Occipital lobe (tissue), 1 donor: ENCODE measurements at regions not wholly inside any gene's neighbourhood (a gene's known extent, or its start where the extent isn't known, plus 50 kb on each side); places are given as distances from the start of the nearest gene placed in this dataset.
"Not testable (repeated sequence)": the region's sequence is repeated elsewhere in the genome, so short reads cannot be mapped to it uniquely, and the experiment has no call there.

Experiments used
- DNase-seq: peaks from one replicate; lab custom pipeline; 2025; lab: John Stamatoyannopoulos, UW

- DNase-seq, result not testable (repeated sequence)
These were observed 123.6 kb upstream of the RHOU start for GRCh38 chr1:228611707-228612106.

DNA sequence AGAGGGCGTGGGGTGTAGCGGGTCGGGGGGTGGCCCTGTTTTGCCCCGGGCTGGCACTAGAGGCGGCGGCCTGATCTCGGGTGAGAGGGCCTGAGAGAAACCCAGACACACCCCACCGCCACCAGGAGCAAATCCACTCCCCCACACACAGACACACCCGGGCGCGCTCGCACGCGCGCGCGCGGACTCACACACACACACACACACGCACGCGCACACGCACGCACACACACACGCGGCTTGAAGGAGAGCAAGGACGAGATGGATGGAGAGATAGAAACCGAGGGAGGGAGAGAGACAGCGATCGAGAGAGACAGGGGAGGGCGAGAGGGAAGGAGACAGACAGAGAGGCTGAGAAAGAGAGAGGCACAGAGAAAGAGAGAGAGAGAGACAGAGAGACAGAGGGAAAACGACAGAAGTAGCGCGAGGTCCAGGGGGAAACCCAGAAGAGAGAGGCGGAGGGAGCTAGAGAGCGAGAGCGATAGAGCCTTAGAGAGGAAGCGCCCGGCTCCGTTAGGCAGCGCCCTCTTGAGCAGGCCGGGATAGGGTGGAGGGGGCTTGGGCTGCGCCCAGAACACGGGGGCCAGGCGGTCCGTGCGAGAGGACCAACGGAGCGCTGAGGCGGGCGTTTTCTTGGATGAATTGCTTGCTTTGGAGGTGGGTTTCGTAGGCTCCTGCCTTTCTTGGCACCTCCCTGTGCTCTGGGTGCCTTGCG, 113.1 kb upstream of the RHOU start:
- DNase-seq, result not testable (repeated sequence)

DNA sequence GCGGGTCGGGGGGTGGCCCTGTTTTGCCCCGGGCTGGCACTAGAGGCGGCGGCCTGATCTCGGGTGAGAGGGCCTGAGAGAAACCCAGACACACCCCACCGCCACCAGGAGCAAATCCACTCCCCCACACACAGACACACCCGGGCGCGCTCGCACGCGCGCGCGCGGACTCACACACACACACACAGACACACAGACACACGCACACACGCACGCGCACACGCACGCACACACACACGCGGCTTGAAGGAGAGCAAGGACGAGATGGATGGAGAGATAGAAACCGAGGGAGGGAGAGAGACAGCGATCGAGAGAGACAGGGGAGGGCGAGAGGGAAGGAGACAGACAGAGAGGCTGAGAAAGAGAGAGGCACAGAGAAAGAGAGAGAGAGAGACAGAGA, 108.8 kb upstream of the RHOU start:
- DNase-seq, result not testable (repeated sequence)

GRCh38 chr1:228632858-228633257, 102.4 kb upstream of the RHOU start:
- not testable (repeated sequence) for DNase-seq

DNA sequence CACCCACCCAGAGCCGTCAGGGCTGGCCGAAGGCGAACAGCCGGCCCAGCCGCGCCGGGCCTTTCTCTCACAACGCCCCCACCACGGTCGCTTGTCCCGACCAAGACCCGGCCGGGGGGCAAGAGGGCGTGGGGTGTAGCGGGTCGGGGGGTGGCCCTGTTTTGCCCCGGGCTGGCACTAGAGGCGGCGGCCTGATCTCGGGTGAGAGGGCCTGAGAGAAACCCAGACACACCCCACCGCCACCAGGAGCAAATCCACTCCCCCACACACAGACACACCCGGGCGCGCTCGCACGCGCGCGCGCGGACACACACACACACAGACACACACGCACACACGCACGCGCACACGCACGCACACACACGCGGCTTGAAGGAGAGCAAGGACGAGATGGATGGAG, 100.0 kb upstream of the RHOU start:
- DNase-seq, result not testable (repeated sequence)

- DNase-seq, result not testable (repeated sequence)
These were observed 97.8 kb upstream of the RHOU start for GRCh38 chr1:228637529-228637928.

DNA sequence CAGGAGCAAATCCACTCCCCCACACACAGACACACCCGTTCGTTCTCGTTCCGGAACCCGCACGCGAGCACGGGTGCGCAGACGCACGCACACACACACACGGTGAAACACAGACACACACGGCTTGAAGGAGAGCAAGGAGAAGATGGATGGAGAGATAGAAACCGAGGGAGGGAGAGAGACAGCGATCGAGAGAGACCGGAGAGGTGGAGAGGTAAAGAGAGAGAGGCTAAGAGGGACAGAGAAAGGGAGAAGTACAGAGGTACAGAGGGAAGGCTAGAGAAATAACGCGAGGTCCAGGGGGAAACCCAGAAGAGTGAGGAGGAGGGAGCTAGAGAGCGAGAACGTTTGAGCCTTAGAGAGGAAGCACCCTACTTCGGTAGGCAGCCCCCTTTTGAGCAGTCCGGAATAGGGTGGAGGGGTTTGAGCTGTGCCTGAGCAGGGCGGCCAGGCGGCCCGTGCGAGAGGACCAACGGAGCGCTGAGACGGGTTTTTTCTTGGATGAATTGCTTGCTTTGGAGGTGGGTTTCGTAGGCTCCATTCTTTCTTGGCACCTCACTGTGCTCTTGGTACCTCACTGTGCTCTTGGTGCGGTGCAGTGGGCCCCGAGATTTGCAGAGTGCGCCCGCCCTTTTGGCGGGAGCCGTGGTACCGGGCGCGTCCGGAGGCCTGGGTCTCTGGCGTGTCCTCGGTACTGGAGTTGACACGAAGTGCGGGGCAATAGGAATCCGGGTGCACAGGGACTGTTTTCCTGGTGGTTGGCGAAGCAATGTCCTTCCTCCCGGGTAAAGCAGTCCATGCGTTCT, 88.4 kb upstream of the RHOU start:
- no peak for DNase-seq

DNA sequence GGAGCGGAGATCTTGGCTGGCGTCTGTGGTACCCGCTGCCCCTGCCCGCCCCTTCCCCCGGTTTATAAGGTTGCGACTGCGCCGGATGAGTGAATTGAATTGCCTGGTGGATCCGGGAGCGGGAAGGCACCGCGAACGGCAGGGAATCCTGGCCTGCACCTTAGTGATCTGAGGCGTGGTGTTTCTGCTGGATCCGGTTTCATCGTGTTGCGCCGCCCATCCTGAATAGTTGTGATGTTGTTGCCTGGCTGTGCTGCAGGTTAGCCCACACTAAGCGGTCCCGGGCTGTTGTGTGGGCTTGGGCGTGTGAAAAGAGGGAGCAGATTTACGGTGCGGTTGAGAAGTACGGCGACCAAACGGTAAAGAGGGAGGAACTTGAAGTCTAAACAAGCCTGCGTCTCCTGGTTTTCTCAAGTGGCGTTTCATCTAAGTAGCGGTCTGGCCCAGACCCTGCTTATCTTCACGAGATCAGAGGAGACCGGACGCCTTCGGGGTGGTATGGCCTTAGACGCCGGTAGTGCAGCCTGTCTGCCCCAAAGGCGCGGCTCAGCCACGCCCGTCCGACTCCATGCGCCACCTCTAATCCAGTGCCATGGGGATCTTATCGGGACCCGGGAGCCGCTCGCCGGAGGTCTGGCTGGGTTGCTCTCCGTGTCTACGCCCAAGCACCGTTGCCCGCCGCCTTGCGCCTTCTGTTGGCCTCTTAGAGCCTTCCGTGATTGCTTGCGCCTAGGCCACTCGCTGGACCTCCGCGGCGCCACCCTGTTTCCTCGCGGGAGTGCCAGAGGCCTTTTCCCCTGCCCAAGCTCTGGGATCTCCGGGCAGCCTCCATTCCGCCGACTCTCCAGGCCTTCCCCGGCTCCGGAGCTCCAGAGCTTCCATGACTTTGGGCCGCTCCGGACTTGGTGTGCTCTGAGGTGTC, 87.5 kb upstream of the RHOU start:
- DNase-seq, result no peak

DNA sequence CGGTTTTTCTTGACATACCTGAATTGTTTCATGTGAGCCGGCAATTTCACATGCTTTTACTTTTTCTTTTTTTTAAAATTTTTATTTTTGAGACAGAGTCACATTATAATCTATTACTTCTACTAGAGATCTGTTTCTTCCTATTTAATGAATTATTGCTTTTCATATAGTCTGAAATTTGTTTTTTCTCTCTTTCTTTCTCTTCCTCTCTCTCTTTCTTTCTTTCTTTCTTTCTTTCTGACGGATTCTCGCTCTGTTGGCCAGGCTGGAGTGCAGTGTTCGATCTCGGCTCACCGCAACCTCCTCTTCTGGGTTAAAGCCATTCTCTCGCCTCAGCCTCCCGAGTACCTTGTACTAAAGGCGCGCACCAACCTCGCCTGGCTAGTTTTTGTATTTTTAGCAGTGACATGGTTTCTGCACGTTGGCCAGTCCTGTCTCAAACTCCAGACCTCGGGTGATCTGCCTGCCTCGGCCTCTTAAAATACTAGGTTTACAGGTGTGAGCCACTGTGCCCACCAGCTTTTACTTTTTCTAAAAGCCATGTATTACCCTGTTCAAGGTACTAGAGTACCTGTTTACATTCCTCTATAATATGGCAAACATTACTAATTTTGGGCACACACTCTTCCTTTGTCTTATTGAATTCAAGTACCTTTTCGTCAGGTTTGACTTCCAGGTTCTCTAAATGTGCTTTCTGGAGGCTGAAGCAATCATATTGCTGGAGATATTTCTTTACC, 86.5 kb upstream of the RHOU start:
- no peak for DNase-seq

DNA sequence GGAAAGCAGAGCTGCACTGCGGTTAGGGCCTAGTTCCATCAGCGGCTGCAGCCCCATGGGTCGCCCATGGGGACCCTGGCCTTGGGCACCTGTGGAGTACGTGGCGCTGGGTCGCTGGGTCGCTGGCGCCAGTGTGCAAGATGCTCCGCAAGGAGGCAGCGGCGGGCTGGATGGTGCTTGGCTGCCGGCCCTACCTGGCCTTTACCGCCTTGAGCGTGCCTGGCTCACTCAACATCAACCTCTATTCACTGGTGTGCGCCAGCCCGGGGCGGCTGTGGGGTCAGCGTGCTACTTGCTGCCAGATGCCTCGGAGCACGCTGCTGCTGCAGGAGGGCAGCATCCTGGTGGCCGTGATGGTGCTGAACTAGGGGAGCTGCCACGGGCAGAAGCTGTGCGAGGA, 85.1 kb upstream of the RHOU start:
- DNase-seq, result no peak

DNA sequence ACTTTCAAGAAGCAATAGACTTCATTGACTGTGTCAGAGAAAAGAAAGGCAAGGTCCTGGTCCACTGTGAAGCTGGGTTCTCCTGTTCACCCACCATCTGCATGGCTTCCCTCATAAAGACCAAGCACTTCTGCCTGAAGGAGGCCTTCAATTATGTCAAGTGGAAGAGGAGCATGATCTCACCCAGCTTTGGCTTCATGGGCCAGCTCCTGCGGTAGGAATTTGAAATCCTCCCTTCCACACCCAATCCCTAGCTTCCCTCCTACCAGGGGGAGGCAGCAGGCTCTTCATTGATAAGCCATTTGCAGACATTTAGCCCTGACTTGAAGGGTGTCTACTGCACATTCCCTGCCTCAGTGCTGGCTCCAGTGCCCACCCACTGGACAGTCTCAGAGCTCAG, 84.3 kb upstream of the RHOU start:
- DNase-seq, result no peak

DNA sequence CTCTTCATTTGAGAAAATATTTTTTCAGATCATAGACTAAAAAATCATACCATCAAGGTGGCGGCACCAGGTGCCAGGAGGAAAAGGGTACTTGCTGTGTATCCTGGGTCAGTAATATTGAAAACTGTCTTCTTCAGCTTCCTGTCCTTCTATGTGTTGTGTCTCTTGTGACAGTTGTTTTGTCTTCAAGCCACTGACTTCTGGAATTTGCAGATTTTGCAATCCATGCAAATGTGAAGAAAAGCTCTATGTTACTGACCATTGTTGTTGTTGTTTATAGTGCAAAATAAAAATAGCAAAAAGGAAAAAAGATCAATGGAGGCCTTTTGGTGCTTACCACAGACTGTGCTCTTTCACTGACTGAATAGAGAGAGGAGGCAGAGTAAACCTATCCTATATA, 83.2 kb upstream of the RHOU start:
- no peak for DNase-seq

GRCh38 chr1:228653057-228653456, 82.2 kb upstream of the RHOU start:
- DNase-seq, result not testable (repeated sequence)

DNA sequence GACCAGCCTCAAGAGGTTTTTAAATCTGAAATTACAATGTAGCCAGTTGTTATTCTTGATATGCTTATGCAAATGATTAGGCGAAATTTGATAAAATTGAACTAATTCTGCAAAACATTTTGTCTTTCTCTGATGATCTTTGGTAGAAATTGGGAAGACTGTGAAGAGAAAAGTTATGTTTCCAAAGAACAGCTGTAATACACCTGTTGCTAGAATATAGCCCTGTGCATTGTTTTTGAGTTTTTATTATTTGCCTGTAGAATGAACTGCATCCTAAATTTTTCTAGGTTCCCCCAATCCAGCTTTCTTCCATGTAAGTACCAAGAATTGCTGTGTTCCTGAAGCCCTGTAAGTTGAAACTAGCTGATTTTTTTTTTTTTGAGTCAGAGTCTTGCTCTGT, 81.5 kb upstream of the RHOU start:
- no peak for DNase-seq

GRCh38 chr1:228655796-228656394, 79.4 kb upstream of the RHOU start:
- DNase-seq, result no peak

GRCh38 chr1:228662007-228662689, 73.1 kb upstream of the RHOU start:
- not testable (repeated sequence) for DNase-seq

DNA sequence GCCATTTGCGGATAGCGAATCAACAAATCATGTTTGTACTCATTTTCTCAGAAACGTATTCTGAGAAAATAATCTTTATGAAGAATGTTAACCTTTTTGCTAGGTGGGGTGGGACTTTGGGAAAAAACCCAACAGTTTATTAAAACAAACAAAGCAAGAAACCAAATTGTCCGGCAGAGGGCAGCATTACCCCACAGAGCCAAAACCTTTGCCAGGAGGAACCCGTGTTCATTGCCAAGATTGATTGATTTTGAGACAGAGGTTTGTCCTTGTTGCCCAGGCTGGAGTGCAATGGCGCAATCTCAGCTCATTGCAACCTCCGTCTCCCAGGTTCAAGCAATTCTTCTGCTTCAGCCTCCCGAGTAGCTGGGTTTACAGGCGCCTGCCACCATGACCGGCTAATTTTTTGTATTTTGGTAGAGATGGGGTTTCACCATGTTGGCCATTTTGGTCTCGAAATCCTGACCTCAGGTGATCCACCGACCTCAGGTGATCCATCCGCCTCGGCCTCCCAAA, 70.8 kb upstream of the RHOU start:
- DNase-seq, result peak; percentile 50

DNA sequence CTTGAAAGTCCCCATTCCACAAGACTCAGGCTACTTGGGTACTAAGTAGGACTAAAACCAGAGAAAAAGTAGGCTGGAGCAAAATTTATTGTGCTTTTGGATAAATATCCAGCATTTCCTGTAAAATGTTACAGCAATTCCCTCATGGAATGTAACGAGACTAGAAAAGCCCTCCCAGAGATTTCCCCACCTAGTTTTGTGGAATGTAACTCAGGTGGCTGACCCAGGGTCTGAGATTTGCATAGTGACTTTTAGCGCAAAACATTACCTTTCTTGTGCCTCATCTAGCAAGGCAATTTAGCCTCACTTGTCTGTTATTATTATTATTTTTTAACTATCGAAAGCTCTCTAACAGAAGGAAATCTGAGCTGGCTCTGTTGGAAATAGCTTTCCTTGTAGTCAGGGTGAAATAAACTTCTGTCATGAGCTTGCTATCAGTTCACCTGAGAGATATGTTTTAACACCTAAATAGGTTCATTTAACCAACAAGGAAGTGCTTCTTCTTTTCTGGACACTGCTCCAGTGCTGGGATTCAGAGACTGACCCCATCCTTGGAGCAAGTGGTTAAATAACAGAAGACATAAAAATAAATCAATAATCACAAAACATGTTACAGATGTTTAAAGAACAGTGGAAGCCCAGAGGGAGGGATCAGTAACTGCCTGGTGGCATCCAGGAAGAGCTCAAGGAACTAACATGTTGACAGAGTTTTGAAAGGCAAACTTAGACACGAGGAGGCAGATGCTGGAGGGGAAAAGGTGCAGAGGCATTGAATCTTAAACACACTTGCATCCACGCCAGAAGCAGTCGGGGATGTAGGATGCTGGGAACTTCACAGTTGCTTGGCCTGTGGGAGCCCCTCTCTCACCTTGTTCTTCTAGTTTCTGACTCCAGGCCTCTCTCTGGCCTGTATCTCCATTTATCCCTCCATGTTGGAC, 68.3 kb upstream of the RHOU start:
- no peak for DNase-seq
